K562 (cell line): ENCODE measurements at regions not wholly inside any gene's neighbourhood (a gene's known extent, or its start where the extent isn't known, plus 50 kb on each side); places are given as distances from the start of the nearest gene placed in this dataset.

ENCODE experiments used
- EZH2 ChIP-seq: IDR thresholded peaks from 2 replicates; pipeline ENCODE4 v1.6.1; 2012; ENCODE audit warnings: low read depth, mild to moderate bottlenecking, inconsistent platforms, low read length, borderline replicate concordance
- FOXP1 ChIP-seq: sonication (generic); formaldehyde crosslinking; IDR thresholded peaks from 2 replicates; pipeline ENCODE4 v1.8.0; 2022; ENCODE audit warnings: mild to moderate bottlenecking, missing genetic modification reagents
- TF ChIP-seq, protein P1 (sequence below), 3 experiments: IDR thresholded peaks in 2 of 3; conservative IDR thresholded peaks in 1 of 3; 2 replicates each; pipeline ENCODE4 v1.5.1; 2011 to 2012; ENCODE audit warnings: low read length in 3 of 3, mild to moderate bottlenecking in 3 of 3, control low read depth in 2 of 3, improper control_type of control experiment in 1 of 3, inconsistent platforms in 1 of 3, low read depth in 1 of 3, mixed read lengths in 1 of 3, moderate library complexity in 1 of 3; ENCODE audit not compliant: insufficient read depth in 2 of 3

DNA sequence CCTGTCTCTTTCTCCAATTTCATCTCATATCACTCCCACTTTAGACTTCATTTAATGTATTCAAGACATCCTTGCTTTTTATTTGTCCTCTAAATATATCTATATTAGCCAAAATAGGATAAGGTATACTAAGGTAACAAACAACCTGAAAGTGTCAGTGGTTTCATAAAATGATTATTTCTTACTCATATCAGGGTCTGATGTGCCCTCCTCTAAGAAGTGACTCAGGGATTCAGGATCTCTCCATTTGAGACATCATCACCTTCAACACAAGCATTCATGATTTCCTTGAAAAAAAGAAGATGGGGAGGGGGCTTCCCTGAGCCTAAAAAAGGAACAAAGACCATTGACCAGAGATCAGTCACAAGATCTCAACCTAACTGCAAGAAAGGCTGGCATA, 131.4 kb upstream of the POU2AF2 start:
- TF ChIP-seq FOXP1 (CRISPR knock-in tag) = no peak
- TF ChIP-seq, protein P1, sequence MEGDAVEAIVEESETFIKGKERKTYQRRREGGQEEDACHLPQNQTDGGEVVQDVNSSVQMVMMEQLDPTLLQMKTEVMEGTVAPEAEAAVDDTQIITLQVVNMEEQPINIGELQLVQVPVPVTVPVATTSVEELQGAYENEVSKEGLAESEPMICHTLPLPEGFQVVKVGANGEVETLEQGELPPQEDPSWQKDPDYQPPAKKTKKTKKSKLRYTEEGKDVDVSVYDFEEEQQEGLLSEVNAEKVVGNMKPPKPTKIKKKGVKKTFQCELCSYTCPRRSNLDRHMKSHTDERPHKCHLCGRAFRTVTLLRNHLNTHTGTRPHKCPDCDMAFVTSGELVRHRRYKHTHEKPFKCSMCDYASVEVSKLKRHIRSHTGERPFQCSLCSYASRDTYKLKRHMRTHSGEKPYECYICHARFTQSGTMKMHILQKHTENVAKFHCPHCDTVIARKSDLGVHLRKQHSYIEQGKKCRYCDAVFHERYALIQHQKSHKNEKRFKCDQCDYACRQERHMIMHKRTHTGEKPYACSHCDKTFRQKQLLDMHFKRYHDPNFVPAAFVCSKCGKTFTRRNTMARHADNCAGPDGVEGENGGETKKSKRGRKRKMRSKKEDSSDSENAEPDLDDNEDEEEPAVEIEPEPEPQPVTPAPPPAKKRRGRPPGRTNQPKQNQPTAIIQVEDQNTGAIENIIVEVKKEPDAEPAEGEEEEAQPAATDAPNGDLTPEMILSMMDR (IDR thresholded peaks at IDR 0.05 in 2 of 3, conservative IDR thresholded peaks at IDR 0.05 in 1 of 3; ENCODE audit: insufficient read depth in 2 of 3, low read depth in 1 of 3, low read length in 3 of 3) = no peak
- no peak for TF ChIP-seq EZH2
